ENCODE measurements at regions not wholly inside any gene's neighbourhood (a gene's known extent, or its start where the extent isn't known, plus 50 kb on each side); places are given as distances from the start of the nearest gene placed in this dataset.

- Histone ChIP-seq H3K36me3 (ENCODE audit: control insufficient read depth, insufficient read depth, low read length) (no peaks in the 10 kb centered on the region), H3K4me3 (no peak overlapping the region), H3K27me3 (ENCODE audit: control insufficient read depth in 2 of 2, insufficient read depth in 2 of 2, low read length in 2 of 2) (no peaks in the 10 kb centered on the region), H4K20me1 (replicated peaks; ENCODE audit: control insufficient read depth, insufficient read depth, low read length) (no peaks in the 10 kb centered on the region), H3K9me3 (replicated peaks; ENCODE audit: control insufficient read depth, insufficient read depth, low read depth, low read length) (no peaks in the 10 kb centered on the region), H3K27ac (ENCODE audit: extremely low read depth, low read depth, low read length) (no peak overlapping the region), H3K9ac (ENCODE audit: insufficient read depth in 1 of 2, low read depth in 2 of 2, low read length in 2 of 2) (no peak overlapping the region), H3K9me1 (ENCODE audit: control insufficient read depth, insufficient read depth, low read length) (no peaks in the 10 kb centered on the region), H2AFZ (ENCODE audit: low read depth, low read length) (no peak overlapping the region), H3K4me2 (ENCODE audit: insufficient read depth, low read length) (no peak overlapping the region), H3K79me2 (ENCODE audit: control insufficient read depth, insufficient read depth, low read length) (no peaks in the 10 kb centered on the region), H3K4me1 (replicated peaks in 1 of 2; ENCODE audit: control insufficient read depth in 2 of 2, insufficient read depth in 2 of 2, low read length in 2 of 2) (no peaks in the 10 kb centered on the region)
- no peak for DNase-seq (ENCODE audit: extremely low read depth in 1 of 4, low spot score in 3 of 4)
- no TSS peak for BruUV-seq (replicated peaks)
- in situ Hi-C loops (cut with MboI) (no loop called here), intact Hi-C loops (cut with micrococcal nuclease) (no loop called here)
- 5% methylated on average over 2 of the region's 2 CpGs for WGBS (ENCODE audit: insufficient coverage, low coverage, missing lambda C conversion rate)
- TF ChIP-seq NKRF (IDR thresholded peaks at IDR 0.05; ENCODE audit: borderline replicate concordance) (no peak), DDX20 (tag; IDR thresholded peaks at IDR 0.05; ENCODE audit: low read depth) (no peak), SREBF2 (CRISPR knock-in tag; IDR thresholded peaks at IDR 0.05) (no peak), HDAC1 (IDR thresholded peaks at IDR 0.05) (no peak), MAFG (tag; conservative IDR thresholded peaks at IDR 0.05) (no peak), SRF (CRISPR knock-in tag; IDR thresholded peaks at IDR 0.05) (no peak), RNF219 (CRISPR knock-in tag; IDR thresholded peaks at IDR 0.05) (no peak), BMI1 (IDR thresholded peaks at IDR 0.05; ENCODE audit: low read length) (no peak), KDM4B (IDR thresholded peaks at IDR 0.05; ENCODE audit: borderline replicate concordance in 2 of 2, low read depth in 1 of 2) (no peak), TOE1 (IDR thresholded peaks at IDR 0.05; ENCODE audit: borderline replicate concordance) (no peak), TOE1 (CRISPR knock-in tag; IDR thresholded peaks at IDR 0.05; ENCODE audit: borderline replicate concordance, low read depth) (no peak), PRDM10 (IDR thresholded peaks at IDR 0.05; ENCODE audit: partially characterized antibody) (no peak), HNRNPL (IDR thresholded peaks at IDR 0.05; ENCODE audit: low read depth, low read length) (no peak), DEAF1 (CRISPR knock-in tag; IDR thresholded peaks at IDR 0.05) (no peak)
- ChIA-PET POLR2A (no interaction called here), CTCF (ENCODE audit: low intra/inter-chr PET ratio) (no interaction called here)
- no peak for FAIRE-seq
- ATAC-seq: no peak
Observed at GRCh38 chr11:22559416-22559815, 66.2 kb downstream of the FANCF start.
